ENCODE measurements at regions not wholly inside any gene's neighbourhood (a gene's known extent, or its start where the extent isn't known, plus 50 kb on each side); places are given as distances from the start of the nearest gene placed in this dataset.
"Not testable (repeated sequence)": the region's sequence is repeated elsewhere in the genome, so short reads cannot be mapped to it uniquely, and the experiment has no call there.

- no peak for DNase-seq
These were observed 926.4 kb upstream of the SLC35B3 start for GRCh38 chr6:9361749-9362148.

GRCh38 chr6:9360881-9361280 is 925.5 kb upstream of the SLC35B3 start:
- no peak for DNase-seq

GRCh38 chr6:9347608-9348007 is 912.3 kb upstream of the SLC35B3 start:
- no peak for DNase-seq

GRCh38 chr6:9346923-9347322 is 911.6 kb upstream of the SLC35B3 start:
- no peak for DNase-seq

- DNase-seq = no peak
These were observed 900.1 kb upstream of the SLC35B3 start for GRCh38 chr6:9335431-9335830.

- no peak for DNase-seq
These were observed 899.6 kb upstream of the SLC35B3 start for GRCh38 chr6:9334979-9335378.

GRCh38 chr6:9332241-9332780 is 897.0 kb upstream of the SLC35B3 start:
- no peak for DNase-seq

- DNase-seq = no peak
These were observed 881.5 kb upstream of the SLC35B3 start for GRCh38 chr6:9316831-9317230.

- no peak for DNase-seq
These were observed 880.8 kb upstream of the SLC35B3 start for GRCh38 chr6:9315966-9316650.

GRCh38 chr6:9308284-9308683 is 872.9 kb upstream of the SLC35B3 start:
- DNase-seq = no peak

GRCh38 chr6:9307786-9308185 is 872.4 kb upstream of the SLC35B3 start:
- no peak for DNase-seq

GRCh38 chr6:9307187-9307586 is 871.8 kb upstream of the SLC35B3 start:
- DNase-seq = no peak

- DNase-seq = no peak
These were observed 860.3 kb upstream of the SLC35B3 start for GRCh38 chr6:9295644-9296043.

GRCh38 chr6:9292975-9293374 is 857.6 kb upstream of the SLC35B3 start:
- no peak for DNase-seq

- DNase-seq = not testable (repeated sequence)
These were observed 855.0 kb upstream of the SLC35B3 start for GRCh38 chr6:9290342-9290741.

GRCh38 chr6:9272671-9273070 is 837.3 kb upstream of the SLC35B3 start:
- no peak for DNase-seq

- DNase-seq = no peak
These were observed 831.4 kb upstream of the SLC35B3 start for GRCh38 chr6:9266741-9267140.

- no peak for DNase-seq
These were observed 821.9 kb upstream of the SLC35B3 start for GRCh38 chr6:9257215-9257614.

- no peak for DNase-seq
These were observed 818.9 kb upstream of the SLC35B3 start for GRCh38 chr6:9254251-9254650.

GRCh38 chr6:9252799-9253198 is 817.5 kb upstream of the SLC35B3 start:
- DNase-seq = no peak

GRCh38 chr6:9250852-9251251 is 815.5 kb upstream of the SLC35B3 start:
- no peak for DNase-seq

- no peak for DNase-seq
These were observed 812.8 kb upstream of the SLC35B3 start for GRCh38 chr6:9248133-9248532.

- DNase-seq = no peak
These were observed 805.5 kb upstream of the SLC35B3 start for GRCh38 chr6:9240861-9241260.

GRCh38 chr6:9236443-9236842 is 801.1 kb upstream of the SLC35B3 start:
- no peak for DNase-seq

- no peak for DNase-seq
These were observed 798.3 kb upstream of the SLC35B3 start for GRCh38 chr6:9233686-9234085.
